Stimulated activated naive CD8-positive, alpha-beta T cell treated with anti-CD3 and anti-CD28 coated beads, Interleukin-15, amount 100 ng/mL, for 72 hours (primary cell): ENCODE measurements at regions not wholly inside any gene's neighbourhood (a gene's known extent, or its start where the extent isn't known, plus 50 kb on each side); places are given as distances from the start of the nearest gene placed in this dataset.
A peak's percentile ranks its signal among the peaks of the same experiment; 100 is the strongest.
"Not testable (repeated sequence)": the region's sequence is repeated elsewhere in the genome, so short reads cannot be mapped to it uniquely, and the experiment has no call there.

ENCODE experiments used
- ATAC-seq: fragments of 150-1000 bp; cut with Tn5 transposase; 2 replicates; pipeline ENCODE4 v1.10.0; 2021; ENCODE audit warnings: mild to moderate bottlenecking, moderate library complexity
- DNase-seq, 2 donors: peaks; one replicate each; pipeline ENCODE4 v3.0.0; 2021 to 2022
- H3K27ac Mint-ChIP-seq, 2 donors: one replicate each; pipeline ENCODE4 v1.8.0; 2022; ENCODE audit warnings: mild to moderate bottlenecking in 2 of 2, mixed read lengths in 2 of 2, moderate library complexity in 2 of 2
- H3K27me3 Mint-ChIP-seq: one replicate; pipeline ENCODE4 v1.8.0; 2022; ENCODE audit warnings: mixed read lengths
- H3K4me1 Mint-ChIP-seq: one replicate; pipeline ENCODE4 v1.8.0; 2022; ENCODE audit warnings: mild to moderate bottlenecking, mixed read lengths
- H3K4me3 Mint-ChIP-seq, 2 donors: one replicate each; pipeline ENCODE4 v1.8.0; 2022; ENCODE audit warnings: mild to moderate bottlenecking in 2 of 2, mixed read lengths in 2 of 2, moderate library complexity in 1 of 2
- H3K9me3 Mint-ChIP-seq, 2 donors: one replicate each; pipeline ENCODE4 v1.8.0; 2022; ENCODE audit warnings: mixed read lengths in 2 of 2

DNA sequence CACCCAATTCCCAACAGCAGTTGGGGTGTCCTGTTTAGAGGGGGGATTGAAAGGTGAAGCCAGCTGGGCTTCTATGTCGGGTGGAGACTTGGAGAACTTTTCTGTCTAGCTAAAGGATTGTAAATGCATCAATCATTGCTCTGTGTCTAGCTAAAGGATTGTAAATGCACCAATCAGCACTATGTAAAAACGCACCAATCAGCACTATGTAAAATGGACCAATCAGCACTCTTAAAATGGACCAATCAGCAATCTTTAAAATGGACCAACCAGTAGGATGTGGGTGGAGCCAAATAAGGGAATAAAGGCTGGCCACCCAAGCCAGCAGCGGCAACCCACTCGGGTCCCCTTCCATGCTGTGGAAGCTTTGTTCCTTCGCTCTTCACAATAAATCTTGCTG is 1518.6 kb upstream of the RAG2 start:
- DNase-seq, ATAC-seq, H3K27ac Mint-ChIP-seq, H3K4me1 Mint-ChIP-seq, H3K4me3 Mint-ChIP-seq, H3K27me3 Mint-ChIP-seq: not testable (repeated sequence)
- H3K9me3 Mint-ChIP-seq: peaks cover 19 to 39% of the 10 kb centered on the region in 2 donors

DNA sequence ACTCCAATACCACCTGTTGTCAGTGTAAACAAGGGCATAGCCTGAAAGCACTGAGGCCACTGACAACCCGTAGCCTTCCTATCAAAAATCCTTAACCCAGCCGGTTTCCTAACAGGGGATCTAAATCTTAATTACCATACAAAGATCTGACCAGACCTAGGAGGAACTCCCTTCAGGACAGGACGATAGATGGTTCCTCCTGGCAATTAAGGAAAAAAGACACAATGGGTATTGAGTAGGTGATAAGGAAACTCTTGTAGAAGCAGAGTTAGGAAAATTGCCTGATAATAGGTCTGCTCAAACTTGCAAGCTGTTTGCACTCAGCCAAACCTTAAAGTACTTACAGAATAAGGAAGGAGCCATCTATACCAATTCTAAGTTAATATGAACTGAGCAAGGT is 1517.3 kb upstream of the RAG2 start:
- ATAC-seq: not testable (repeated sequence)

DNA sequence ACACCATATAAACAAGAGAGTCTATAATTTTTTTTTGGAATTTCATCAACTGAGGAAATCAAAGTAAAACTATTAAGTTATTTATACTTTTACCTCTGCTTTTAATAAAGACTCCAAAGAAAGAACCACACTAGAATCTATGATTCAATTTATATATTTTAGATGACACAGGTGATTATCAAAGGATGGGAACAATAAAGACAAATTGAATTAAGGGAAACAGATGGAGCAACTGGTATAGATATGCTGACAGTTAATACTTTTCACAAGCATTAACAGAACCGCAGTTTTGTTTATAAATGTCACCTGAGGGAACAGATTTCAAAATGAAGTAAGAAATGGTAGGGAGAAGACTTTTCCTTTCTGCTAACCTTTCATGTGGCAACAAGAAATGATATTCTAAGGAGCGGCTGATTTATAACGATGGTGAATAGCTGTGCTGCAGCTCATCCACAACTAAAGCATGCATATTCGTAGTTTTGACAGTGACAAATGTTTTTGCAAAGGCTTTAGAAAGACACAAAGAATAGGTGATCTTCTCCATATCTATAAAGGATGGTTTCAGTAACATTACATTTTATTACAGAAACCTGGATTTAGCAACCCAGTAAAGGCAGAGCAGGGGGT is 1502.9 kb upstream of the RAG2 start:
- ATAC-seq (no peak), DNase-seq (no peak)
- Mint-ChIP-seq H3K4me3 (no peak overlapping the region), H3K9me3 (peaks cover 6 to 7% of the 10 kb centered on the region in 2 donors), H3K4me1 (no peaks in the 10 kb centered on the region), H3K27me3 (no peaks in the 10 kb centered on the region), H3K27ac (no peak overlapping the region)

More for the DNA sequence above, 1517.3 kb upstream of the RAG2 start:
- H3K27ac Mint-ChIP-seq, DNase-seq, H3K4me1 Mint-ChIP-seq, H3K27me3 Mint-ChIP-seq, H3K4me3 Mint-ChIP-seq: not testable (repeated sequence)
- peaks cover 19 to 39% of the 10 kb centered on the region in 2 donors for H3K9me3 Mint-ChIP-seq

DNA sequence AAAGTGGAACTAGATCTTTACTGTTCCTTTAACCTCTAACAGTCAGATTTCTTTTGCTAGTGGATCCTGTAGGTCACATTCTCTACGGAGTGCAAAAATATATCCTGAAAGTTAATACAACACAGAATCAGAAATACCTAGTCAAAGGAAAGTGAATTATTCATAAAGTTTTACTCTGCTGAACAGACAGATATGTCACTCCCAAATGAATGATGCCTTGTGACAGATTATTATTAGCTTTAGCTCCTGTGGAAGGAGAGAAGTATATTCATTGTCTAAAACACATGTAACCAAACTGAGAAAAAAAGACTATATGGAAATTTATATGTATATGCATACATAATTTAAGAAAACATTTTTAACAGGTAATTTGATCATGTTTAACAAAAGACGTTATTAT is 1497.2 kb upstream of the RAG2 start:
- H3K4me3 Mint-ChIP-seq: no peak overlapping the region
- DNase-seq: no peak
- H3K4me1 Mint-ChIP-seq: no peaks in the 10 kb centered on the region
- H3K27me3 Mint-ChIP-seq: no peaks in the 10 kb centered on the region
- no peak overlapping the region for H3K27ac Mint-ChIP-seq
- ATAC-seq: no peak
- H3K9me3 Mint-ChIP-seq: peaks cover 8 to 16% of the 10 kb centered on the region in 2 donors

DNA sequence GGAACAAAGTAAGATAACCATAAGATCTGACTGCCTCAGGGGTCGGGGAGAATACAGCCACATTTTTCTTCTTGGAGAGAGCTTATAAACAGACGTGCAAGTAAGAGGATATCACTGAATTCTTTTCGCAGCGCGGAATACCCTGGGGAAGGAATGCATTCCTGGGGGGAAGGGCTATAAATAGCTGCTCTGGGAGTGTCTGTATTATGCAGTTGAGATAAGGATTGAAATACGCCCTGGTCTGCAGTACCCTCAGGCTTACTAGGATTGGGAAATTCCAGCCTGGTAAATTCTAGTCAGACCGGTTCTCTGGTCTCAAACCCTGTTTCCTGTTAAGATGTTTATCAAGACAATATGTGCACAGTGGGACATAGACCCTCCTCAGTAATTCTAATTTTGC is 1491.7 kb upstream of the RAG2 start:
- ATAC-seq (no peak), DNase-seq (no peak)
- Mint-ChIP-seq H3K27me3 (no peaks in the 10 kb centered on the region), H3K9me3 (peaks cover 8 to 9% of the 10 kb centered on the region in 2 donors), H3K27ac (no peak overlapping the region), H3K4me3 (no peak overlapping the region), H3K4me1 (no peaks in the 10 kb centered on the region)

DNA sequence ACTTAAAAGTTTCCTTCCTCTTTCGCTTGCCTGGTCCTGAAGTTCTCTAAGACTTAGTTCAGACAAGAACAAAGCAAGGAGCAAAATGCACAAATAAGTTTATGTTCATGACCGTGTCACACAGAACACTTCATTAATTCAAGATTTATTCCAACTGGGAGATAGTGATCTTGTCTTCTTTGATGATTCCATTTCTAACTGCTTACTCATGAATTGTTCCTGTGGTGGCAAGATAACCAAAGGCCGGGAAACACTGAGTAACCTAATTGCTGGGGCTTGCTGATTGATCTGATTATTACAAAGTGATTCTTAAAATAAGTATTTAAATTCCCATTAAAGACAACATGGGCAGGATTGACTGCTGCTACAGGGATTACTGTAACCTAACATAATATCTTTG is 1462.9 kb upstream of the RAG2 start:
- no peak overlapping the region for H3K4me3 Mint-ChIP-seq
- peaks cover 10 to 19% of the 10 kb centered on the region in 2 donors for H3K9me3 Mint-ChIP-seq
- ATAC-seq: no peak
- H3K4me1 Mint-ChIP-seq: no peaks in the 10 kb centered on the region
- H3K27me3 Mint-ChIP-seq: no peaks in the 10 kb centered on the region
- H3K27ac Mint-ChIP-seq: no peak overlapping the region
- no peak for DNase-seq

DNA sequence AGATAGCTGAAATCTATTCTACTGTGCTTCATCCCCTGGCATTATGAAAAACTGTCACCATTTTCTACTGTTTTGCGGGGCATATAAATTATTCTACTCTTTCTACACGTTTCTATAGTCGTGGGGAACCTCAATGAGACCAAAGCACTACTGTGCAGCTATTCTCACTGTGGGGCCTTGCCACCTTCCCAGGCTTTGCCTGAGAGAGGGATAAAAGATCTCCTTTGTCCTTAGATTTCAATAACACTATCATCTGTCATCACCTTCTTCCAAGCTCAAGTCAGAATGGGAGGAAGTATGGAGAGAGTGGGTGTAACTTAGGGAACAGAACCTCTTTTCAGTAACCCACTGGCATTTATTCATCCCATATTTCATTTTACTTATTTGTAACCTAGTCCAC is 1462.1 kb upstream of the RAG2 start:
- H3K4me3 Mint-ChIP-seq: no peak overlapping the region
- DNase-seq (no peak), ATAC-seq (no peak)
- no peaks in the 10 kb centered on the region for H3K4me1 Mint-ChIP-seq
- H3K9me3 Mint-ChIP-seq: peaks cover 5 to 16% of the 10 kb centered on the region in 2 donors
- no peaks in the 10 kb centered on the region for H3K27me3 Mint-ChIP-seq
- no peak overlapping the region for H3K27ac Mint-ChIP-seq

DNA sequence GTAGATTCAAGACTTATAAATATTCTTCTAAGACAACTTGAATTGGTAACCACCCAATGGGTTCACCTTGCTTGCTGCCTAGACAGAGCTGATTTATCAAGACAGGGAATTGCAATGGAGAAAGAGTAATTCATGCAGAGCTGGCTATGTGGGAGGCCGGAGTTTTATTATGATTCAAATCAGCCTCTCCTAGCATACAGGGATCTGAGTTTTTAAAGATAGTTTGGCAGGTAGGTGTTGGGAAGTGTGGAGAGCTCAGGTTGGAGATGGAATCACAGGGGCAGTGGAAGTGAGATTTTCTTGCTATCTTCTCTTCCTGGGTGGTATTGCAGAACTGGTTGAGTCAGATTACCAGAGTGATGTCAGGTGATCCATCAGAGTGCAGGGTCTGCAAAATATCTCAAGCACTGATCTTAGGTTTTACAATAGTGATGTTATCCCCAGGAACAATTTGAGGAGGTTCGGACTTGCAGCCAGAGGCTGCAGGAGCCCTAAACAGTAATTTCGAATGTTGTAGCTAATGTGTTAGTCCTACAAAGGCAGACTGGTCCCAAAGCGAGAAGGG is 1448.6 kb upstream of the RAG2 start:
- ATAC-seq (no peak), DNase-seq (no peak)
- no peak overlapping the region for H3K27ac Mint-ChIP-seq
- peaks cover 7 to 10% of the 10 kb centered on the region in 2 donors for H3K9me3 Mint-ChIP-seq
- H3K27me3 Mint-ChIP-seq: no peaks in the 10 kb centered on the region
- H3K4me1 Mint-ChIP-seq: no peaks in the 10 kb centered on the region
- no peak overlapping the region for H3K4me3 Mint-ChIP-seq

DNA sequence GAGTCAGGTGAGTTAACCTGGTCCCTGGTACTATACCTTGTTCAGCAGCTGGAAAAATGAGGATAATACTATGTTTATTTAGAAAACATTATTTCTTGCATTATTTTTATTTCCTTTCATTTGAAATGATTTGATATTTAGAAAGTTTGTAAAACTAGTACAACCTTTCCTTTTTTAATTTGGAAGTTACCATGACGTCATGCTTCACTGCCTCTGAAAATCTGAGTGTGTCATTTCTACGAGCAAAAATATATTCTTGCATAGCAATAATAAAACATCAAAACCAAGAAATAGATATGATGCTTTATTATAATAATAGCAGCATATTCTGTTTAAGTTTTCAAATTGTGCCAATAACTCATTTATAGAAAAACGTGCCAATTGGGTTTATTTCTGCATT is 1445.0 kb upstream of the RAG2 start:
- Mint-ChIP-seq H3K9me3 (peaks cover 7 to 10% of the 10 kb centered on the region in 2 donors), H3K27me3 (no peaks in the 10 kb centered on the region), H3K4me3 (no peak overlapping the region), H3K4me1 (no peaks in the 10 kb centered on the region), H3K27ac (no peak overlapping the region)
- DNase-seq: no peak
- no peak for ATAC-seq

DNA sequence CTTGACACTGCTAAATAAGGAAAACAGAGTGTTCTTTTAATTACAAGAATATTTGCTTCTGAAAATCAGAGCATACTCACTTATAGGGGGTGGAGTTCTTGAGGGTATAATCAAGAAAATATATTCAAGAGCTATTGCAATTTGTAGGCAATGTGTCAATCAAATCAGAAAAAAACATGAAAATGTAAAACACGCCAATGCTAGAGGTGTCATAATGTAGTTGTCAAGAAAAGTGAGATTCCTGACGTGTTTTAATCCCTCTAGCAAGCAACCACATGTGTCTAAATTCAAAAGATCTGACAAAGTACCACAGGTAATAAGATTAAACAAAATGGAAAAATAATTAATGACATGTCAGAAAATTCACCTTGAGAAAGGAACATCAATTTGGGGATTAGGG is 1440.7 kb upstream of the RAG2 start:
- peaks cover 9 to 21% of the 10 kb centered on the region in 2 donors for H3K9me3 Mint-ChIP-seq
- H3K27ac Mint-ChIP-seq: no peak overlapping the region
- no peak overlapping the region for H3K4me3 Mint-ChIP-seq
- DNase-seq: no peak
- no peaks in the 10 kb centered on the region for H3K27me3 Mint-ChIP-seq
- no peak for ATAC-seq
- H3K4me1 Mint-ChIP-seq: no peaks in the 10 kb centered on the region

DNA sequence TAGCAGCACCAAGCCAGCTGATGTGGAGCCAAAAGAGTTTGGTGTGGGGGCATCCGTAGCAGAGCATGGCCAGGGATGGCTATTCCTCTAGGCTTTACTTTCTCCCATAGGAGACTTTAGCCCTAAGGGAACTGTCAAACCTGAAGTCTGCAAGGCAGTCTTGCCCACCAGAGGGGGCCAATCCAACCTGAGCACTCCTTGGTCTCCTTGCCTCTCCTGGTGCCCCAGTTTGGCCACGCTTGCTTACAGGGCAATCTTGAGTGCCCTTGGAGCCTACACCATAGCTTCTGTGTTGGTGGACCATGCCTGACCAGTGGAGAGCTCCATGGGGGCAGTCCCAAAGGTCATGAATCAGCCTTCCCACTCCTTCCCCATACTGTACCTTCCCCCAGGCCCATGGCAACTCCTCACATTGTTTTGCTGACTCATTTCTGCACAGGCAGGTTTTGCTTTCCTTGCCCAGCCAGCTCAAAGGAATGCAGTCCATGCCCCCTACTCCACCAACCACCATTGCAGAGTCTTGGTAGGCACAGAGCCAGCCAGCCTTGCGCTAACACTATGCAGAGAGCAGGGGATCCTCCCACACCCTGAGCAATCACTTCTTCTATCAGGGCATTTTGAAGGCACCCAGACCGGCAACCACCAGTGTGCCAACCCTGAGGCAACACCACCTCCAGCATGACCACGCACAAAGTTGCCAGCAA is 1421.2 kb upstream of the RAG2 start:
- Mint-ChIP-seq H3K4me3 (no peak overlapping the region), H3K4me1 (no peaks in the 10 kb centered on the region), H3K9me3 (peaks cover 9 to 22% of the 10 kb centered on the region in 2 donors), H3K27ac (peak overlapping the region in 1 of 2 donors; percentile 85), H3K27me3 (no peaks in the 10 kb centered on the region)
- no peak for DNase-seq
- ATAC-seq: no peak

DNA sequence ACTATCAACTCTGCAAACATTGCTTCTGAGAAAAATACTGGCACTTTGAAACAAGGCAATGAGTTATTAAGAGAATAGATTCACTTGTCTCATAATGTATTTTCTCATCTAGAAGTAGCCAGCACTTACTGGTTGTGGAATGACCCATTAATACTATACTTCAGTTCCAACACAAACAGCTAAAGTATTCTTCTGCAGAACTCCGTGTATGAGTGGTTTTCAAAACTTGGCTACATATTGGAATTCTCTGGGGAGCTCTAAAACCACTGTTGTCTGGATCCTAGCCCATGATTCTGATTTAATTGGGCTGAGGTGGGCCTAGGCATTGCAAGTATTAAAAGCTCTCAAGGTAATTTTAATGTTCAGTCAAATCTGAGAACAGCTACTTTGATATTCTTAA is 1416.4 kb upstream of the RAG2 start:
- no peak overlapping the region for H3K27ac Mint-ChIP-seq
- peaks cover 0 to 4% of the 10 kb centered on the region in 2 donors for H3K9me3 Mint-ChIP-seq
- no peaks in the 10 kb centered on the region for H3K27me3 Mint-ChIP-seq
- DNase-seq: no peak
- no peaks in the 10 kb centered on the region for H3K4me1 Mint-ChIP-seq
- ATAC-seq: no peak
- no peak overlapping the region for H3K4me3 Mint-ChIP-seq

DNA sequence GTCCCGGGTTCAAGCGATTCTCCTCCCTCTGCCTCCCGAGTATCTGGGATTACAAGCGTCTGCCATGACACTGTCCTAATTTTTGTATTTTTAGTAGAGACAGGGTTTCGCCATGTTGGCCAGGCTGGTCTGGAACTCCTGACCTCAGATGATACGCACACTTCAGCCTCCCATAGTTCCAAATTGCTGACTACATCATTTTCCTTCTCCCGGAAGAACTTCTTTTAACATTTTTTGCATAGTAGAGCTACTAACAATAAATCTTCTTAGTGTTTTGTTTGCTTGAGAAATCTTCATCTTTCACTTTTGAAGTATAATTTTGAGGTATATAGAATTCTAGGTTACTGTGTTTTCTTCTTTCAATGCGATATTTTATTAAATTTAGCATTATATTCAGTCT is 1415.1 kb upstream of the RAG2 start:
- no peak for DNase-seq
- Mint-ChIP-seq H3K4me1 (no peaks in the 10 kb centered on the region), H3K9me3 (peaks cover 0 to 4% of the 10 kb centered on the region in 2 donors), H3K4me3 (no peak overlapping the region), H3K27ac (no peak overlapping the region), H3K27me3 (no peaks in the 10 kb centered on the region)
- ATAC-seq: no peak

DNA sequence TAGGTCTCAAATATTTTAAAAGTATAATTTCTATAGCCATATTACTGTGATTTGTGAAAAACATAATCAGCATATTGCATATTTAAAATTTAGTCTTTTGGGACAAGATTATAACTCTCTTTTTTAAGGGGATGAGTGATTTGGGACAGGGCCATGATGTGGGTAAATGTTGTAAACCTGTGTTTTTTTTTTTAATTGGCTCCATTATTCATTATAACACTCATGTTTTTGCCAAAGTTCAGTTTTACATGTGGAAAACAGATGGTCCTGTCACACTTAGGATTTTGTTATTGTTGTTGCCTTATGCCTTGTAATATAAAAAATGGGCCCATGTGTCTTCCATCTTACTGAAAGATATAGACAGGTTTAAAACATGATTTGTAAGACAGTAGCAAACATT is 1413.5 kb upstream of the RAG2 start:
- H3K4me1 Mint-ChIP-seq: no peaks in the 10 kb centered on the region
- no peak overlapping the region for H3K4me3 Mint-ChIP-seq
- DNase-seq (no peak), ATAC-seq (no peak)
- no peaks in the 10 kb centered on the region for H3K9me3 Mint-ChIP-seq
- no peak overlapping the region for H3K27ac Mint-ChIP-seq
- H3K27me3 Mint-ChIP-seq: no peaks in the 10 kb centered on the region

DNA sequence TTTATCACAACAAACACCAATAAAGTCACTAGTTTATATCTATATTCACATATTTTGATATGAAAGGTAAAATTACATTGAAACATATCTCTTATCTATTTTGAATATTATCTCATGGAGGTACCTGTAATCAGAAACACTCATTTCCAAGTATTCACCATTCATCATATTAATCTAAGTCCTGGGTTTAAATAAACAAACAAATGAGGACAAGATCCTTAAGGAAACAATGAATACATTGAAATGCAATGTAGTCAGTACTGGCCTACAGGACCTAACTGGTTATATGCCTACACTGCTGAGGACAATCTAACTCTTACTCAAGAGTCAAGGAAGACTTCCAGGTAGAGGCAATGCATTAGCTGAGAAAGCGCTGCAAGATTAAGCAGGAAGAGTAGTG is 1411.9 kb upstream of the RAG2 start:
- Mint-ChIP-seq H3K9me3 (peaks cover 0 to 6% of the 10 kb centered on the region in 2 donors), H3K27me3 (no peaks in the 10 kb centered on the region), H3K27ac (no peak overlapping the region), H3K4me3 (no peak overlapping the region), H3K4me1 (no peaks in the 10 kb centered on the region)
- DNase-seq: no peak
- ATAC-seq: no peak

DNA sequence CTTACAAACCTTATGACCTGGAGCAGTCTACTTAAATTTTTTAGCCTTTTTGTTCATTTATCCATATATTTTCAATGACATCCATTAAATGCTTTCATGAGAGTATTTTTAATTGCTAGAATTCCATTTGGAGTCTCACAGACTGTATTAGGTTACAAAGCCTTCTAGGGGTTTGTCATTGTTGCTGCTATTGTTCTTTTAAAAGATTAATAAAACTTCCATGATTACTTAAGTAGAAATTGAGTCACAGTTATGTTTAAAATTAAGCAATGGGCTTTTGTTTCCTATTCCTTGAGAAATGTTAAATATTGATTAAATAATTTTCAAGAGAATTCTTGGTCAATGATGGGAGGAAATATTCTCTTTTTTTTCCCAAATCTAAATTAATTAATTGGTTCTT is 1408.4 kb upstream of the RAG2 start:
- Mint-ChIP-seq H3K27me3 (no peaks in the 10 kb centered on the region), H3K4me1 (no peaks in the 10 kb centered on the region)

More for the DNA sequence above, 1408.4 kb upstream of the RAG2 start:
- ATAC-seq: no peak
- H3K27ac Mint-ChIP-seq: no peak overlapping the region
- peaks cover 0 to 23% of the 10 kb centered on the region in 2 donors for H3K9me3 Mint-ChIP-seq
- H3K4me3 Mint-ChIP-seq: no peak overlapping the region
- no peak for DNase-seq
